Mesodermal cell (in vitro differentiated cells): ENCODE measurements at regions not wholly inside any gene's neighbourhood (a gene's known extent, or its start where the extent isn't known, plus 50 kb on each side); places are given as distances from the start of the nearest gene placed in this dataset.

Source experiments
- H3K27ac ChIP-seq: 2 replicates; pipeline ENCODE4 v1.7.0; 2013; ENCODE audit warnings: mild to moderate bottlenecking, low read depth, low read length, moderate library complexity; ENCODE audit not compliant: severe bottlenecking
- H3K36me3 ChIP-seq: 2 replicates; pipeline ENCODE4 v1.7.1; 2013; ENCODE audit warnings: mild to moderate bottlenecking, low read length, moderate library complexity; ENCODE audit not compliant: control insufficient read depth, insufficient read depth
- H3K4me1 ChIP-seq: one replicate; pipeline ENCODE4 v1.7.1; 2013; ENCODE audit warnings: mild to moderate bottlenecking, low read length; ENCODE audit not compliant: insufficient read depth, control insufficient read depth, poor library complexity, severe bottlenecking
- H3K4me3 ChIP-seq: 2 replicates; pipeline ENCODE4 v1.7.0; 2013; ENCODE audit warnings: low read length, control low read depth, mild to moderate bottlenecking; ENCODE audit not compliant: insufficient read depth, poor library complexity, severe bottlenecking; ENCODE audit errors: extremely low read depth
- H3K9me3 ChIP-seq: 2 replicates; pipeline ENCODE4 v1.7.1; 2013; ENCODE audit warnings: mild to moderate bottlenecking, low read length, moderate library complexity; ENCODE audit not compliant: control insufficient read depth
- WGBS, 2 experiments: methylation state at CpG; one replicate each; pipeline ENCODE4 v1.1.5; 2013; ENCODE audit warnings: missing lambda C conversion rate in 2 of 2; ENCODE audit not compliant: insufficient coverage in 2 of 2; 5-methylcytosine and 5-hydroxymethylcytosine counted together

DNA sequence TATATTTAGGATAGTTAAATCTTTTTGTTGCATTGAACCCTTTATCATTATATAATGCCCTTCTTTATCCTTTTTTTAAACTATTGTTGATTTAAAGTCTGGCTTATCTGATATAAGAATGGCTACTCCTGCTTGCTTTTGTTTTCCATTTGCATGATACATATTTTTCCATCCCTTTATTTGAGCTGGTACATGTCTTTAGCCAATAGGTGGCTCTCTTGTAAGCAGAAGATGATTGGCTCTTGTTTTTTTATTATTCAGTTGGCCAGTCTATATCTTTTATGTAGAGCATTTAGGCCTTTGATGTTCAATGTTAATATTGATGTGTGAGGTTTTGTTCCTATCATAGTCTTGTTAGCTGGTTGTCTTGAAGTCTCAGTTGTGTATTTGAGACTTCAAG is 99.5 kb upstream of the MCTP2 start:
- Histone ChIP-seq H3K4me1 (no peaks in the 10 kb centered on the region), H3K4me3 (no peak overlapping the region)

DNA sequence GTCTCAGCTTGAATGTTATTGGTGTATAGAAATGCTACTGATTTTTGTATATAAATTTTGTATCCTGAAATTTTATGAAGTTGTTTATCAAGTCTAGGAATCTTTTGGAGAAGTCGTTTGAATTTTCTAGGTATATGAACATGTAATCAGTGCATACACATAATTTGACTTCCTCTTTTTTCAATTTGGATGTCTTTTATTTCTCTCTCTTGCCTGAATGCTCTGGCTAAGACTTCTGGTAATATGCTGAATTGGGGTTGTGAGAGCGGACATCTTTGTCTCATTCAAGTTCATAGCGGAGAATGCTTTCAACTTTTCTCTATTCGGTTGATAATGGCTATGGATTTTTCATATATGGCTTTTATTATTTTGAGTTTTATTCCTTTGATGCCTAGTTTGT is 100.9 kb upstream of the MCTP2 start:
- Histone ChIP-seq H3K4me3 (no peak overlapping the region), H3K36me3 (no peaks in the 10 kb centered on the region)

More for the DNA sequence above, 99.5 kb upstream of the MCTP2 start:
- Histone ChIP-seq H3K27ac (no peak overlapping the region), H3K9me3 (no peaks in the 10 kb centered on the region), H3K36me3 (no peaks in the 10 kb centered on the region)

DNA sequence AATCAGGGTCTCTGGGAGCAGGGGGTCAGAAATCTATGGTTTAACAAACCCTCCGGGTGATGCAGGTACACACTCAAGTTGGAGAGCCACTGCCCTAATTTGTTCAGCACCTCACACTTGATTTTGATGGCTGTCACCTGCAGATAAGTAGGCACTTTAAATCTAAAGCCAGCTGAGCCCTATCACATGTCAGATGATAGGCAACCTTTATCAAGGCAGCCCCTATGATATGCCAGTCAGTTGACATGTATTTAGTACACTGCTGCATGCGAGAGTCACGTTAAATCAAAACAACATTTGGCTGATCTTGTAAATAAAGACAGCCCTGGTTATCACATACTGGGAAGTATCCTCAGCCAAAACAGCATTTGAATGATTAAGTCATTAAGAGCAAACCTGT is 104.4 kb upstream of the MCTP2 start:
- Histone ChIP-seq H3K27ac (no peak overlapping the region), H3K4me3 (no peak overlapping the region), H3K4me1 (no peaks in the 10 kb centered on the region), H3K36me3 (no peaks in the 10 kb centered on the region), H3K9me3 (no peaks in the 10 kb centered on the region)
- 88 to 90% methylated on average over 1 to 3 of the region's 3 CpGs for WGBS, 2 experiments

More for the DNA sequence above, 100.9 kb upstream of the MCTP2 start:
- Histone ChIP-seq H3K27ac (no peak overlapping the region), H3K4me1 (no peaks in the 10 kb centered on the region), H3K9me3 (no peaks in the 10 kb centered on the region)
- WGBS, 2 experiments = 76% methylated on average over 3 of the region's 4 CpGs; no CpG with 5 or more reads in 1 of the 2 experiments

DNA sequence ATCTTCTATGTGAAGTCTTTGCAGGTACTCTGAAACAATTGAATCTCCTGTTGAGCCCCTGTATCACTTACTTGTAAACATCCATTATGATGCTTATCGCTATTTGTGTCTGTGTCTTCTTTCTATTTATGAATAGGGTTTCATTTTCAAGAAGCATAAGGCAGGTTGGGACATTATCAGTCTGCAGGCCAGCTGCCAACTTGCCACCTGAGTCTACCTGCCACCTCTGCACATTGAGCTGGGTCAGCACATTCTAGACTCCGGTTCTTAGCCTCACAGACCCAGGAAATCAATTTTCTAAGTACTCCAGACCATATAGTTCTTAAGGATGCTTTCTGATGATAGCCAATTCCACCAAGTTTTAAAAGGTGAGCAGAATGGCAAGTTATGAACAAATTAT is 105.7 kb upstream of the MCTP2 start:
- WGBS, 2 experiments = 80 to 85% methylated on average over 1 to 2 of the region's 2 CpGs

DNA sequence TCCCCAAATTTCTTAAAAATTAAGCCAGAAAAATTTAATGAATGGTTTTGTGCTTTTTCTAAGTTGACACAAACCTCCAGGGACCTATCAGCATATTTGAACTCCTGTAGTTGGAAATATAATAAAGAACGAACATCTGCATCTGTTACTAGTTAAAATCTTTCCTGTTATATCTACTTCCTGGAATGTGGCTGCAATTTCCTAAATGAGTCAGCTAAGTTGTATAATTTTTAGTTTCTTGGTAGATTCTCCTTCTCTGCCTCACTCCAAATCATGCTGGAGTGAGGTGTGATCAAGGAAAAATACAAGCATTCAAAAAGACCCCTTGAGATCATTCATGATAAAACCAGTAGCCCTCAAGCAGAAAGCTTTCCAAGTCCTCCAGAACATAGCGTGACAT is 106.2 kb upstream of the MCTP2 start:
- no CpG with 5 or more reads among the region's 2 CpGs for WGBS, 2 experiments
- Histone ChIP-seq H3K4me1 (no peaks in the 10 kb centered on the region), H3K4me3 (no peak overlapping the region), H3K9me3 (no peaks in the 10 kb centered on the region), H3K27ac (no peak overlapping the region), H3K36me3 (no peaks in the 10 kb centered on the region)

More for the DNA sequence above, 105.7 kb upstream of the MCTP2 start:
- Histone ChIP-seq H3K9me3 (no peaks in the 10 kb centered on the region), H3K4me3 (no peak overlapping the region), H3K4me1 (no peaks in the 10 kb centered on the region), H3K27ac (no peak overlapping the region), H3K36me3 (no peaks in the 10 kb centered on the region)

DNA sequence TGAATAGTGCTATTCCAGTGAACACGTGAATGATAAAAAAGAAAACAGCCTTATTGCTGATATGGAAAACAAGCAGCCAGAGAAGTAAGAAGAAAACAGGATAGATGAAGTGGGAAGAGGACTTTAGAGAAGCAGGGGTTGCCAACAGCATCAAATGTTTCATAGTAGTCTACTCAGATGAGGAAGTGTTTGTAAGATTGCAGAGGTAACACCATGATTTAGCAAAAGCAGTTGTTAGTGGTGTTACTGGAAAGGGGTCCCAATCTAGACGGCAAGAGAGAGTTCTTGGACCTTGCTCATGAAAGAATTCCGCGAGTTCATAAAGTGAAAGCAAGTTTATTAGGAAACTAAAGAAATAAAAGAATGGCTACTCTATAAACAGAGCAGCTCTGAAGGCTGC is 108.8 kb upstream of the MCTP2 start:
- Histone ChIP-seq H3K4me3 (no peak overlapping the region), H3K27ac (no peak overlapping the region), H3K4me1 (no peaks in the 10 kb centered on the region), H3K36me3 (no peaks in the 10 kb centered on the region), H3K9me3 (no peaks in the 10 kb centered on the region)
- WGBS, 2 experiments = 89 to 93% methylated on average over 4 of the region's 4 CpGs

DNA sequence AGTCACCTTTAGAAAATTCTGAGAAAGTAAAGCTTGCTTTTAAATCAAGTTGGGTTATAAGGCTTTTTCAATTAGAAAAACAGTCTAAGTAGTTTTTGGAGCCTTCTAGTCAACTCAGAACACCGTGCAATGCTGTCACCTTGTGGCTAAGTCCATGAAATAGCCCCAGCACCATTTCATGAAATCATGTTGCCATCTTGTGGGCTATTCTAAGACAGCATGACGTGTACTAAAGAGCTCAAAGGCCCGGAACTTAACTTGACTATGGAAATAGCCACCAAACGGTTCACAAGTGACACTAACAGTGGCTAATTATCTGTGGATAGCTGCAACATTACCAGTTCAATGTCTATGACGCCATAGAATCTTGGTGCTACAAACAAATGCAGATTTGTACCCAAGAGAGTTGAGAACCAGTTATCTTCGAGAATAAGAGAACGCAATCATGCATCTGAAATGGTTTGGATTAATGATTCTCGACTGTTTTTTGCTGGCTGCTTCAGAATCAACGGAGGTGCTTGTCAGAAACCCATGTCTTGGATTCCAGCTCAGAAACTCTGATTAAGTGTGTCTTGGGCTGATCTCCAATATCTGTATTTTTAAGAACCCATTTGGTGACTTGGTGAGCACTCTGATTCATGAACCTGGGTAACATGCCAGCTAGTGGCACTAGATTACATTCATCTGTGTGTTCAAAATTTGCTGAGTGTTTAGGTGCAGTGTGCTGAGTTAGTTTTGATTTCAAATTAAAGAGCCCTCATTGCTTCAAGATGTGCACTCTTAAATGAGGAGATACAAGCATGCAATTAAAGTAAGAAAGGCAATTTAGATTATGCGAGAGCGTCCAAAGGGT is 111.2 kb upstream of the MCTP2 start:
- no peak overlapping the region for H3K27ac ChIP-seq
- 54 to 63% methylated on average over 10 to 11 of the region's 11 CpGs for WGBS, 2 experiments
- no peaks in the 10 kb centered on the region for H3K36me3 ChIP-seq
- H3K4me3 ChIP-seq = no peak overlapping the region
- H3K9me3 ChIP-seq = no peaks in the 10 kb centered on the region
- no peaks in the 10 kb centered on the region for H3K4me1 ChIP-seq

DNA sequence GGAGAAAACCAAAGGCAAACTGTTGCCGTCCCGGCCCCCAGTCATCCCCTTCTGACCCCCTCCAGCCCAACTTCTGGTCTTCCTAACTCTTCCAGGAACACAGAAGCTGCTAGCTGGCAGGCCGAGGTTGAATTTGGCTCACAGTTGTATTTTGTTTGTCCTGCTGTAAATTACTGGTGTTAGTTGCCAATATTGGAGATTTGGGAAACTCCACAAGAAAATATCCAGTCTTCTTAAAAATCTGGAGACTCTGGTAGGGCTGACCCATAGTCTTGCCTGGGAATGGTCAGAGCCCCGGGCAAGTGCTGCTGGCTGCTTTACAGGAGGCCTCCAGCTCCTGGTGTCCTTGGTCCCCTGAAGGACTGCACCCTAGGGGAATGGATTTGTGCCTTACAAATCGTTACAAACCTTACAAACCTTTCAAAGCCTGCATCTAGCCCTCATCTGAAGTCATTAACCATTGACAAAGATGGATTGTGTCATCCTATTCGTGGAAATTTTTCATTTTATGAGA is 112.0 kb upstream of the MCTP2 start:
- Histone ChIP-seq H3K36me3 (no peaks in the 10 kb centered on the region), H3K4me3 (no peak overlapping the region), H3K27ac (no peak overlapping the region), H3K4me1 (no peaks in the 10 kb centered on the region), H3K9me3 (no peaks in the 10 kb centered on the region)
- 57 to 59% methylated on average over 2 to 4 of the region's 6 CpGs for WGBS, 2 experiments

DNA sequence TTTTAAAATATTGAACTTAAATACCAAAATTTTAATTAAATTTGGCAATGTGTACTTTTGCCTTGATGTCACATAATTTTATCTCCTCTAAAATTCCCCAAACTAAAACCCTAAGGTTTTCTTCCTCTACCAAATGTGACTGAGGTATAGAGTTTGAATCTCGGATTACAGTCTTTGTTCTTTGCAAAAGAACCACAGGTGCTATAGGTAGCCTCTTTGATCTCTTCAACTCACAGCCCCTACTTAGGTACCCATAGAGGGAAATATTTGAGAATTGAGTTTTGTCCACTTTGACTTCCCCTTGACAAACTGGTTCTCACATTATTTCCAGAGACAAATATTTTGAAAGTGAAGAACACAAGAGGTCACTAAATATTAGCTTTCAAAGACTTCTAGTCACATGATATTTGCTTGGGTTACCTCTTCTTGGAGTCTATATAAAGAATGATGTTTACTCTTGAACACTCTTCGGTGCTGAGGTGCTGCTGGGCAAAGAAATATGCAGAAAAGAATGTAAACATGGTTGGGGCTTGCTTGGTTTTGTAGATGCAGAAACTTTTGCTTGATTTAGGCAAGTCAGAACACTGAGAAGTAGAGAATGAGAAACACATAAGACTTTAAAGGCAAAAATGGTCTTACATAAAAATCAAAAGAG is 120.8 kb upstream of the MCTP2 start:
- H3K36me3 ChIP-seq = no peaks in the 10 kb centered on the region
- no peak overlapping the region for H3K27ac ChIP-seq
- 71 to 83% methylated on average over 1 of the region's 2 CpGs for WGBS, 2 experiments
- H3K4me3 ChIP-seq = no peak overlapping the region
- H3K9me3 ChIP-seq = no peaks in the 10 kb centered on the region
- no peaks in the 10 kb centered on the region for H3K4me1 ChIP-seq

DNA sequence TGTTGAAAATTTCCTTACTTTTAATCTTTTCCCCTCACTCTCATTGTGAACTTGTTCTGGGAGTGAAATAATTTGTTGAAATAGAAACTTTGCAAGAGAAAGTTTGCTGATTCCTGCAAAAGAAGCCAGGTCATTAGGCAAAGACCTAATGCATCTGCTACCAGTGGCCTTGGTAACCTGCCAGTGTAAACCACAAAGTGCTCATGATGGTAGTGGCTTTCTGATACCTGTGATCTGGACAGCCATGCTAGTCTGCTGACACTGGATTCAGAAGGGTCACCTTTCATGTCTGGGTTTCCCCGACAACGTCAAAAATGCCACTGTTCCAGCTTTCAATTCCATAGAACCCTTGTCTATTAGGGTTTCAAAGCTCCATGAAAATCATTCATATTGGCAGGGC is 123.7 kb upstream of the MCTP2 start:
- Histone ChIP-seq H3K4me1 (no peaks in the 10 kb centered on the region), H3K27ac (no peak overlapping the region), H3K9me3 (no peaks in the 10 kb centered on the region), H3K36me3 (no peaks in the 10 kb centered on the region), H3K4me3 (no peak overlapping the region)
- 83 to 96% methylated on average over 2 of the region's 2 CpGs for WGBS, 2 experiments

DNA sequence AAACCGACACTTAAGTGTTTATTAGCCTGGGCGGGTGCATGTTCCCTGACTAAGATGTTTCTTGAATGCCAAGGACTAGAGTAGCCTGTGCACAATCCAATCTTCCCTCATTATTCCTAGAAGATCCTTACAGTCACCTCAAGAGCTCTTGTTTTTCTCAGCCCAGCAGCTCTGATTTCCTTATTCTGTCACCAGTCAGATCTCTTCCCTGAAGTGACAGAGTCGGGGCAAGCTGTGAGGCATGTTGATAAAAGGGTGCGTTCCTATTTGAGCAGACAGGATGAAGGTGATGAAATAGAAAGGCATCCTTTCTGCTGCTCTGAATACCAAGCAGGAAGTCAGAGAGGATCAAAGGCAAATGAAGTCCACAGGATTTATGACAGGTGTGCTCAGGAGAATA is 125.6 kb upstream of the MCTP2 start:
- Histone ChIP-seq H3K36me3 (no peaks in the 10 kb centered on the region), H3K4me1 (no peaks in the 10 kb centered on the region), H3K4me3 (no peak overlapping the region), H3K9me3 (no peaks in the 10 kb centered on the region), H3K27ac (no peak overlapping the region)
- WGBS, 2 experiments = 76 to 85% methylated on average over 3 to 4 of the region's 4 CpGs
